ENCODE measurements at regions not wholly inside any gene's neighbourhood (a gene's known extent, or its start where the extent isn't known, plus 50 kb on each side); places are given as distances from the start of the nearest gene placed in this dataset.

DNA sequence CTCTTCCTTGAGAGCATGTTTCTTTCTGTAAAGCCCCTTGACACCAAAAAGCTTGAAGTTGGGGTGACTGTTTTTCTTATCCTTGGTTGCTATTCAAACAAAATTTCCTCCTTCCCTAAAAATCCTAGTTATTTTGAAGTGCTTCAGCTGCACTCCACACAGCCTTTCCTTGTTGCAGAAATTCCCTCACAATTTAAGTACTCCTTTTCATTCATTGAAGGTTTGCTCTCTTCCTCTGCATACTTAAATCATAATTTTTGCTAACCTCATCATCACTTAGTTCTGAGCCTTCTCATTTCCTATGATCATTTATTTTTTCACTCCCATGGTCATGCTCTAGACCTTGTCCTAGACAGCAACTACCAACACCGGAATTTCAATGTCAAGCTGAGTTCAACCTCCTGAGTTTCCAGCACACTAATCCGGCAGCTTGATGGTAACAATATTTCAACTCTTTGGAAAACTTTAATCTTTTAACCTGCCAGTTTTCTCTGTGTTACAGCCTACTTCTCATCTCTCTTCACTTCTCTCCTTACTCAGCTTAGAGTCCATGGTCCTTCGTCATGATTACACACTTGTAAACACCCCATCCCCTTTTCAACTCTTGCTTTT lies 78.7 kb upstream of the ACTBL2 start:
- Histone ChIP-seq H3K9me3 (no peaks in the 10 kb centered on the region), H4K20me1 (ENCODE audit: insufficient read depth) (no peaks in the 10 kb centered on the region), H3K4me2 (no peak overlapping the region), H3F3A (replicated peaks; ENCODE audit: insufficient read depth) (no peaks in the 10 kb centered on the region), H3K36me3 (replicated peaks in 1 of 2; ENCODE audit: control insufficient read depth in 1 of 2, insufficient read depth in 2 of 2, low read length in 1 of 2) (no peaks in the 10 kb centered on the region), H3K27ac (ENCODE audit: low read depth in 2 of 2, low read length in 1 of 2) (no peak overlapping the region), H3K27me3 (ENCODE audit: insufficient read depth) (no peaks in the 10 kb centered on the region), H2AFZ (ENCODE audit: low read depth) (no peak overlapping the region), H3K4me3 (ENCODE audit: low read depth in 2 of 2, low read length in 1 of 2) (no peak overlapping the region), H3K79me2 (ENCODE audit: insufficient read depth) (no peaks in the 10 kb centered on the region), H3K9ac (no peak overlapping the region), H3K9me2 (no peaks in the 10 kb centered on the region; the same call in 1 of the 2 replicates), H3K4me1 (ENCODE audit: control insufficient read depth in 1 of 2, insufficient read depth in 2 of 2, low read depth in 1 of 2, low read length in 1 of 2) (no peaks in the 10 kb centered on the region)
- POLR2A ChIA-PET = no interaction called here
- 75% methylated on average over 3 of the region's 3 CpGs for WGBS (ENCODE audit: low lambda C conversion rate)
- no peak for DNase-seq
- CTCF ChIA-PET = no interaction called here
- TF ChIP-seq RAD21 (IDR thresholded peaks at IDR 0.05; ENCODE audit: low read length) = no peak
- TF ChIP-seq POLR2AphosphoS5 (IDR thresholded peaks at IDR 0.05; ENCODE audit: low read depth, low read length) = no peak
- no peak for TF ChIP-seq MXI1 (IDR thresholded peaks at IDR 0.05; ENCODE audit: low read depth, low read length)
- no peak for TF ChIP-seq SIN3A (IDR thresholded peaks at IDR 0.05; ENCODE audit: borderline replicate concordance, low read depth, low read length)
- TF ChIP-seq RCOR1 (IDR thresholded peaks at IDR 0.05; ENCODE audit: low read length) = no peak
- TF ChIP-seq NRF1 (IDR thresholded peaks at IDR 0.05; ENCODE audit: low read depth, low read length) = no peak
- no peak for TF ChIP-seq ELF1 (IDR thresholded peaks at IDR 0.05)
- TF ChIP-seq, protein P1, sequence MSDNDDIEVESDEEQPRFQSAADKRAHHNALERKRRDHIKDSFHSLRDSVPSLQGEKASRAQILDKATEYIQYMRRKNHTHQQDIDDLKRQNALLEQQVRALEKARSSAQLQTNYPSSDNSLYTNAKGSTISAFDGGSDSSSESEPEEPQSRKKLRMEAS (IDR thresholded peaks at IDR 0.05; ENCODE audit: low read depth) = no peak
- TF ChIP-seq, protein P2, sequence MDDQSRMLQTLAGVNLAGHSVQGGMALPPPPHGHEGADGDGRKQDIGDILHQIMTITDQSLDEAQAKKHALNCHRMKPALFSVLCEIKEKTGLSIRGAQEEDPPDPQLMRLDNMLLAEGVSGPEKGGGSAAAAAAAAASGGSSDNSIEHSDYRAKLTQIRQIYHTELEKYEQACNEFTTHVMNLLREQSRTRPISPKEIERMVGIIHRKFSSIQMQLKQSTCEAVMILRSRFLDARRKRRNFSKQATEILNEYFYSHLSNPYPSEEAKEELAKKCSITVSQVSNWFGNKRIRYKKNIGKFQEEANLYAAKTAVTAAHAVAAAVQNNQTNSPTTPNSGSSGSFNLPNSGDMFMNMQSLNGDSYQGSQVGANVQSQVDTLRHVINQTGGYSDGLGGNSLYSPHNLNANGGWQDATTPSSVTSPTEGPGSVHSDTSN (IDR thresholded peaks at IDR 0.05) = no peak

DNA sequence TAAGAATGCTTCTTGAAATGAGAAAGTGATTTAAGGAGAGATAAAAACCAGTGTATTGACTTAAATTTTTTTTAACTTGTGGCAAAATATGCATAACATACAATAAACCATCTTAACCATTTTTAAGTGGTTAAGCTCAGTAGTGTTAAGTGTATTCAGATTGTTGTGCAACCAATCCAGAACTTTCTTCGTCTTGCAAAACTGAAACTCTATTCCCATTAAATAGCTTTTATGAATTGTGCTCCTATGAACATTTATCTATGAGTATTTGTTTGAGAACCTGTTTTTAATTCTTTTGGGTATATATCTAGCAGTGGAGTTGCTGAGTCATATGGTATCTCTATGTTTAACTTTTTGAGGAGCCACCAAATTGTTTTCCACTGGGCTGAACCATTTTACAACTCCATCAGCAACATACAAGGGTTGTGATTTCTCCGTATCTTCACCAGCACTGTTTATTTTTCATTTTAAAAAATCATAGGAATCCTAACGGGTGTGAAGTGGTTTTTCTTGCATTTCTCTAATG lies 76.6 kb upstream of the ACTBL2 start:
- POLR2A ChIA-PET = no interaction called here

More for the DNA sequence above, 76.6 kb upstream of the ACTBL2 start:
- CTCF ChIA-PET = no interaction called here
- H4K20me1 ChIP-seq (ENCODE audit: insufficient read depth) = no peaks in the 10 kb centered on the region
- H3K9me2 ChIP-seq = no peaks in the 10 kb centered on the region
- H3K4me1 ChIP-seq (ENCODE audit: control insufficient read depth in 1 of 2, insufficient read depth in 2 of 2, low read depth in 1 of 2, low read length in 1 of 2) = no peaks in the 10 kb centered on the region
- H3K27ac ChIP-seq (ENCODE audit: low read depth in 2 of 2, low read length in 1 of 2) = no peak overlapping the region
- no peaks in the 10 kb centered on the region for H3F3A ChIP-seq (replicated peaks; ENCODE audit: insufficient read depth)
- H3K79me2 ChIP-seq (ENCODE audit: insufficient read depth) = no peaks in the 10 kb centered on the region
- WGBS (ENCODE audit: low lambda C conversion rate) = 58% methylated on average over 3 of the region's 3 CpGs
- no peaks in the 10 kb centered on the region for H3K9me3 ChIP-seq
- no peak for TF ChIP-seq MEF2A (IDR thresholded peaks at IDR 0.05; ENCODE audit: borderline replicate concordance, low read depth)
- TF ChIP-seq RAD21 (IDR thresholded peaks at IDR 0.05; ENCODE audit: low read length) = no peak
- no peak for TF ChIP-seq ELF1 (IDR thresholded peaks at IDR 0.05)
- TF ChIP-seq, protein P3, sequence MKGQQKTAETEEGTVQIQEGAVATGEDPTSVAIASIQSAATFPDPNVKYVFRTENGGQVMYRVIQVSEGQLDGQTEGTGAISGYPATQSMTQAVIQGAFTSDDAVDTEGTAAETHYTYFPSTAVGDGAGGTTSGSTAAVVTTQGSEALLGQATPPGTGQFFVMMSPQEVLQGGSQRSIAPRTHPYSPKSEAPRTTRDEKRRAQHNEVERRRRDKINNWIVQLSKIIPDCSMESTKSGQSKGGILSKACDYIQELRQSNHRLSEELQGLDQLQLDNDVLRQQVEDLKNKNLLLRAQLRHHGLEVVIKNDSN (IDR thresholded peaks at IDR 0.05; ENCODE audit: borderline replicate concordance, low read depth) = no peak
- TF ChIP-seq, protein P4, sequence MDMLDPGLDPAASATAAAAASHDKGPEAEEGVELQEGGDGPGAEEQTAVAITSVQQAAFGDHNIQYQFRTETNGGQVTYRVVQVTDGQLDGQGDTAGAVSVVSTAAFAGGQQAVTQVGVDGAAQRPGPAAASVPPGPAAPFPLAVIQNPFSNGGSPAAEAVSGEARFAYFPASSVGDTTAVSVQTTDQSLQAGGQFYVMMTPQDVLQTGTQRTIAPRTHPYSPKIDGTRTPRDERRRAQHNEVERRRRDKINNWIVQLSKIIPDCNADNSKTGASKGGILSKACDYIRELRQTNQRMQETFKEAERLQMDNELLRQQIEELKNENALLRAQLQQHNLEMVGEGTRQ (IDR thresholded peaks at IDR 0.05; ENCODE audit: borderline replicate concordance, low read depth, low read length) = no peak
- TF ChIP-seq EZH2phosphoT487 (IDR thresholded peaks at IDR 0.05; ENCODE audit: borderline replicate concordance, low read depth) = no peak
- TF ChIP-seq, protein P1 (IDR thresholded peaks at IDR 0.05; ENCODE audit: low read depth) = no peak
- H3K4me3 ChIP-seq (ENCODE audit: low read depth in 2 of 2, low read length in 1 of 2) = no peak overlapping the region
- no peak overlapping the region for H2AFZ ChIP-seq (ENCODE audit: low read depth)
- H3K9ac ChIP-seq = no peak overlapping the region
- H3K36me3 ChIP-seq (replicated peaks in 1 of 2; ENCODE audit: control insufficient read depth in 1 of 2, insufficient read depth in 2 of 2, low read length in 1 of 2) = no peaks in the 10 kb centered on the region
- H3K4me2 ChIP-seq = no peak overlapping the region
- no peaks in the 10 kb centered on the region for H3K27me3 ChIP-seq (ENCODE audit: insufficient read depth)
- no peak for DNase-seq
